Adrenal gland (tissue), 9 donors: ENCODE measurements at regions not wholly inside any gene's neighbourhood (a gene's known extent, or its start where the extent isn't known, plus 50 kb on each side); places are given as distances from the start of the nearest gene placed in this dataset.
"Not testable (repeated sequence)": the region's sequence is repeated elsewhere in the genome, so short reads cannot be mapped to it uniquely, and the experiment has no call there.

Experiments used
- DNase-seq, 7 donors: peaks; one replicate each; pipeline ENCODE4 v3.0.0-alpha.2; 2019 to 2020
- H3K27ac ChIP-seq, 5 donors: fragments of 200-600 bp; sonication (generic) in 4 of 5; 1 replicate in 3 of 5; 2 replicates in 2 of 5; pipeline versions ENCODE4 v1.5.1 to v1.8.0; 2016 to 2020; ENCODE audit warnings: mild to moderate bottlenecking in 1 of 5
- H3K27me3 ChIP-seq: fragments of 200-600 bp; 2 replicates; pipeline ENCODE4 v1.8.0; 2021
- H3K36me3 ChIP-seq, 2 donors: fragments of 200-600 bp; replicated peaks in 1 of 2; 1 replicate in 1 of 2; 2 replicates in 1 of 2; pipeline versions ENCODE4 v1.5.1 to v1.8.0; 2018 to 2022
- H3K4me1 ChIP-seq, 2 donors: fragments of 200-600 bp; replicated peaks in 1 of 2; 1 replicate in 1 of 2; 2 replicates in 1 of 2; pipeline versions ENCODE4 v1.5.1 to v1.8.0; 2018 to 2021
- H3K4me3 ChIP-seq, 4 donors: fragments of 200-600 bp; sonication (generic) in 3 of 4; one replicate each; pipeline ENCODE4 v1.5.1; 2016 to 2018
- H3K9me3 ChIP-seq, 3 donors: fragments of 200-600 bp; sonication (generic) in 1 of 3; replicated peaks in 1 of 3; 1 replicate in 2 of 3; 2 replicates in 1 of 3; pipeline versions ENCODE4 v1.5.1 to v1.8.0; 2016 to 2021
- POLR2A ChIP-seq, 2 donors: fragments of 450-650 bp; IDR thresholded peaks; one replicate each; pipeline ENCODE4 v1.6.1; 2017; ENCODE audit warnings: antibody characterized with exemption in 2 of 2, mild to moderate bottlenecking in 2 of 2, moderate library complexity in 1 of 2
- WGBS, 4 donors: extraction: QIAGEN DNeasy Blood & Tissue Kit in 2 of 4; methylation state at CpG; one replicate each; pipeline versions ENCODE4 v1.1.5 to v1.1.7; 2013 to 2017; 5-methylcytosine and 5-hydroxymethylcytosine counted together
- intact Hi-C, 2 donors: fragments of 100-400 bp; cut with DNase I; formaldehyde crosslinking; loops; one replicate each; pipeline versions ENCODE4 v1.14.1 to v1.15.0; 2022 to 2023
- TF ChIP-seq, protein P1 (sequence below), 6 experiments: fragments of 450-650 bp in 4 of 6; fragments of 200-600 bp in 2 of 6; sonication (generic) in 1 of 6; IDR thresholded peaks; 1 replicate in 5 of 6; 2 replicates in 1 of 6; pipeline versions ENCODE4 v1.5.1 to v1.8.0; 2016 to 2021; ENCODE audit warnings: antibody characterized with exemption in 6 of 6, mild to moderate bottlenecking in 2 of 6, moderate library complexity in 1 of 6
- donor health status: healthy with polysubstance abuse.
- donor health status: Bipolar disorder and iron deficiency.
- donor health status: DM: yes; HTN: yes; CAD: no.
- donor health status: DM: no; HTN: no; CAD: no.
- donor health status: DM: no; HTN: no; CAD: no.

DNA sequence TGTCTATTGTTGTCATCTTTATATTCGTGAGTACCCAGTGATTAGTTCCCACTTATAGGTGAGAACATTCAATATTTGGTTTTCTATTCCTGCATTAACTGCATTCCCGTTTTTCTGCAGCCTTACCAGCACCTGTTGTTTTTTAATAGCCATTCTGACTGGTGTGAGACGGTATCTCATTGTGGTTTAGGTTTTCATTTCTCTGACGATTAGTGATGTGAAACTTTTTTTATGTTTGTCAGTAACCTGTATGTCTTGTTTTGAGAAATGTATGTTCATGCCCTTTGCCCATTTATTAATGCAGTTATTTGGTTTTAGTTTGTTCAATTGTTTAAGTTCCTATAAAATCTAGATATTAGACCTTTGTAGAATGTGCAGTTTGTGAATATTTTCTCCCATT, 546.0 kb upstream of the RORB start:
- Histone ChIP-seq H3K4me3 (no peak overlapping the region), H3K4me1 (no peaks in the 10 kb centered on the region), H3K36me3 (no peaks in the 10 kb centered on the region), H3K9me3 (no peaks in the 10 kb centered on the region), H3K27ac (no peak overlapping the region), H3K27me3 (no peaks in the 10 kb centered on the region)
- DNase-seq, result no peak
- no peak for TF ChIP-seq POLR2A (IDR thresholded peaks at IDR 0.05)
- TF ChIP-seq, protein P1, sequence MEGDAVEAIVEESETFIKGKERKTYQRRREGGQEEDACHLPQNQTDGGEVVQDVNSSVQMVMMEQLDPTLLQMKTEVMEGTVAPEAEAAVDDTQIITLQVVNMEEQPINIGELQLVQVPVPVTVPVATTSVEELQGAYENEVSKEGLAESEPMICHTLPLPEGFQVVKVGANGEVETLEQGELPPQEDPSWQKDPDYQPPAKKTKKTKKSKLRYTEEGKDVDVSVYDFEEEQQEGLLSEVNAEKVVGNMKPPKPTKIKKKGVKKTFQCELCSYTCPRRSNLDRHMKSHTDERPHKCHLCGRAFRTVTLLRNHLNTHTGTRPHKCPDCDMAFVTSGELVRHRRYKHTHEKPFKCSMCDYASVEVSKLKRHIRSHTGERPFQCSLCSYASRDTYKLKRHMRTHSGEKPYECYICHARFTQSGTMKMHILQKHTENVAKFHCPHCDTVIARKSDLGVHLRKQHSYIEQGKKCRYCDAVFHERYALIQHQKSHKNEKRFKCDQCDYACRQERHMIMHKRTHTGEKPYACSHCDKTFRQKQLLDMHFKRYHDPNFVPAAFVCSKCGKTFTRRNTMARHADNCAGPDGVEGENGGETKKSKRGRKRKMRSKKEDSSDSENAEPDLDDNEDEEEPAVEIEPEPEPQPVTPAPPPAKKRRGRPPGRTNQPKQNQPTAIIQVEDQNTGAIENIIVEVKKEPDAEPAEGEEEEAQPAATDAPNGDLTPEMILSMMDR (IDR thresholded peaks at IDR 0.05), result no peak
- 56 to 73% (median 60%) methylated on average over 4 of the region's 4 CpGs for WGBS, 4 donors
- intact Hi-C loops, result no loop called here

- Histone ChIP-seq H3K36me3 (no peaks in the 10 kb centered on the region), H3K9me3 (no peaks in the 10 kb centered on the region), H3K27me3 (no peaks in the 10 kb centered on the region), H3K4me1 (no peaks in the 10 kb centered on the region), H3K4me3 (no peak overlapping the region), H3K27ac (no peak overlapping the region)
- WGBS, 4 donors, result 57 to 69% (median 64%) methylated on average over 4 of the region's 4 CpGs
- TF ChIP-seq POLR2A (IDR thresholded peaks at IDR 0.05), result no peak
- TF ChIP-seq, protein P1 (IDR thresholded peaks at IDR 0.05), result no peak
- intact Hi-C loops, result no loop called here
- DNase-seq, result no peak
Measured at GRCh38 chr9:73962792-73963191, 534.3 kb upstream of the RORB start.

- Histone ChIP-seq H3K27ac (no peak overlapping the region), H3K4me1 (no peaks in the 10 kb centered on the region), H3K36me3 (no peaks in the 10 kb centered on the region), H3K4me3 (no peak overlapping the region), H3K27me3 (no peaks in the 10 kb centered on the region), H3K9me3 (no peaks in the 10 kb centered on the region)
- intact Hi-C loops, result no loop called here
- 91 to 95% (median 94%) methylated on average over 1 of the region's 1 CpG; no CpG with 5 or more reads in 1 of the 4 donors for WGBS, 4 donors
- TF ChIP-seq POLR2A (IDR thresholded peaks at IDR 0.05), result no peak
- TF ChIP-seq, protein P1 (IDR thresholded peaks at IDR 0.05), result no peak
- DNase-seq, result no peak
Measured at GRCh38 chr9:73969936-73970335, 527.2 kb upstream of the RORB start.

DNA sequence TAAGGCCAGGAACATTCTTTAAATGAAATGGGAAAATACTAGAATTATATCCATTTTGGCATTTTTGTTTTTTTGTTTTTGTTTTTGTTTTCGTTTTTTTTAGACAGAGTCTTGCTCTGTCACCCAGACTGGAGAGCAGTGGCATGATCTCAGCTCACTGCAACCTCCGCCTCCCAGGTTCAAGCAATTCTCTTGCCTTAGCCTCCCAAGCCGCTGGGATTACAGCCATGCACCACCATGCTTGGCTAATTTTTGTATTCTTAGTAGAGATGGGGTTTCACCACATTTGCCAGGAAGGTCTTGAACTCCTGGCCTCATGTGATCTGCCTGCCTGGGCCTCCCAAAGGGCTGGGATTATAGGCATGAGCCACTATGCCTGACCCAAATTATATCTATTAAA, 520.7 kb upstream of the RORB start:
- intact Hi-C loops, DNase-seq, H3K27me3 ChIP-seq, H3K9me3 ChIP-seq, H3K4me1 ChIP-seq, H3K36me3 ChIP-seq, H3K4me3 ChIP-seq, H3K27ac ChIP-seq: not testable (repeated sequence)
- WGBS, 4 donors, result 73 to 87% (median 76%) methylated on average over 3 of the region's 3 CpGs

- H3K36me3 ChIP-seq, result no peaks in the 10 kb centered on the region
- no peak overlapping the region for H3K27ac ChIP-seq
- no peak for TF ChIP-seq POLR2A (IDR thresholded peaks at IDR 0.05)
- TF ChIP-seq, protein P1 (IDR thresholded peaks at IDR 0.05), result no peak
- no peaks in the 10 kb centered on the region for H3K9me3 ChIP-seq
- no peak overlapping the region for H3K4me3 ChIP-seq
- WGBS, 4 donors, result 67 to 74% (median 70%) methylated on average over 3 of the region's 3 CpGs
- no peaks in the 10 kb centered on the region for H3K27me3 ChIP-seq
- intact Hi-C loops, result no loop called here
- no peak for DNase-seq
- no peaks in the 10 kb centered on the region for H3K4me1 ChIP-seq
Measured at GRCh38 chr9:73979894-73980264, 517.3 kb upstream of the RORB start.
